ENCODE measurements at regions not wholly inside any gene's neighbourhood (a gene's known extent, or its start where the extent isn't known, plus 50 kb on each side); places are given as distances from the start of the nearest gene placed in this dataset.
A peak's percentile ranks its signal among the peaks of the same experiment; 100 is the strongest.

- Mint-ChIP-seq H3K36me3 (no peaks in the 10 kb centered on the region), H3K9me3 (peaks cover 0 to 2% (median 0%) of the 10 kb centered on the region in 7 donors), H3K27ac (no peak overlapping the region), H3K4me1 (no peaks in the 10 kb centered on the region), H3K4me3 (no peak overlapping the region), H3K27me3 (peaks cover 15% of the 10 kb centered on the region)
- no peaks in the 10 kb centered on the region for H3K27me3 ChIP-seq (ENCODE audit: control insufficient read depth, insufficient read depth, low read length)
- ATAC-seq (ENCODE audit: low read depth in 2 of 2) (no peak), DNase-seq (no peak)
- H3K4me1 ChIP-seq (ENCODE audit: control insufficient read depth, insufficient read depth, low read length, poor library complexity, severe bottlenecking) = no peaks in the 10 kb centered on the region
- H3K9me3 ChIP-seq (ENCODE audit: control insufficient read depth in 2 of 2, low read length in 2 of 2) = no peaks in the 10 kb centered on the region
- H3K27ac ChIP-seq (ENCODE audit: insufficient read depth, low read length, poor library complexity, severe bottlenecking) = no peak overlapping the region
- H3K4me3 ChIP-seq (ENCODE audit: low read depth, low read length) = no peak overlapping the region
- no peaks in the 10 kb centered on the region for H3K36me3 ChIP-seq (ENCODE audit: control insufficient read depth, insufficient read depth, low read length)
Observed at GRCh38 chr17:77266891-77267341, 126.1 kb downstream of the SEC14L1 start.

GRCh38 chr17:77269696-77270681 is 129.2 kb downstream of the SEC14L1 start:
- no peaks in the 10 kb centered on the region for H3K4me1 Mint-ChIP-seq
- no peaks in the 10 kb centered on the region for H3K36me3 Mint-ChIP-seq
- H3K36me3 ChIP-seq (ENCODE audit: control insufficient read depth, insufficient read depth, low read length) = no peaks in the 10 kb centered on the region
- DNase-seq = no peak
- no peaks in the 10 kb centered on the region for H3K4me1 ChIP-seq (ENCODE audit: control insufficient read depth, insufficient read depth, low read length, poor library complexity, severe bottlenecking)
- no peaks in the 10 kb centered on the region for H3K9me3 ChIP-seq (ENCODE audit: control insufficient read depth in 2 of 2, low read length in 2 of 2)
- no peak overlapping the region for H3K4me3 Mint-ChIP-seq
- peaks cover 0 to 2% (median 0%) of the 10 kb centered on the region in 7 donors for H3K9me3 Mint-ChIP-seq
- H3K27ac ChIP-seq (ENCODE audit: insufficient read depth, low read length, poor library complexity, severe bottlenecking) = no peak overlapping the region
- H3K27me3 Mint-ChIP-seq = peaks cover 24% of the 10 kb centered on the region
- no peak overlapping the region for H3K4me3 ChIP-seq (ENCODE audit: low read depth, low read length)
- no peak overlapping the region for H3K27ac Mint-ChIP-seq
- ATAC-seq (ENCODE audit: low read depth in 2 of 2) = no peak
- no peaks in the 10 kb centered on the region for H3K27me3 ChIP-seq (ENCODE audit: control insufficient read depth, insufficient read depth, low read length)

GRCh38 chr17:77271411-77271810 is 130.6 kb downstream of the SEC14L1 start:
- H3K9me3 ChIP-seq (ENCODE audit: control insufficient read depth in 2 of 2, low read length in 2 of 2) = no peaks in the 10 kb centered on the region
- no peak overlapping the region for H3K27ac ChIP-seq (ENCODE audit: insufficient read depth, low read length, poor library complexity, severe bottlenecking)
- Mint-ChIP-seq H3K36me3 (no peaks in the 10 kb centered on the region), H3K9me3 (no peaks in the 10 kb centered on the region), H3K4me3 (no peak overlapping the region), H3K4me1 (no peaks in the 10 kb centered on the region), H3K27ac (no peak overlapping the region), H3K27me3 (peaks cover 37% of the 10 kb centered on the region)
- H3K4me1 ChIP-seq (ENCODE audit: control insufficient read depth, insufficient read depth, low read length, poor library complexity, severe bottlenecking) = no peaks in the 10 kb centered on the region
- ATAC-seq (ENCODE audit: low read depth in 2 of 2) (no peak), DNase-seq (no peak)
- H3K27me3 ChIP-seq (ENCODE audit: control insufficient read depth, insufficient read depth, low read length) = no peaks in the 10 kb centered on the region
- H3K36me3 ChIP-seq (ENCODE audit: control insufficient read depth, insufficient read depth, low read length) = no peaks in the 10 kb centered on the region
- no peak overlapping the region for H3K4me3 ChIP-seq (ENCODE audit: low read depth, low read length)

- H3K9me3 Mint-ChIP-seq = no peaks in the 10 kb centered on the region
- H3K27me3 Mint-ChIP-seq = peaks cover 27% of the 10 kb centered on the region
- Histone ChIP-seq H3K27me3 (ENCODE audit: control insufficient read depth, insufficient read depth, low read length) (no peaks in the 10 kb centered on the region), H3K4me3 (ENCODE audit: low read depth, low read length) (no peak overlapping the region), H3K9me3 (ENCODE audit: control insufficient read depth in 2 of 2, low read length in 2 of 2) (no peaks in the 10 kb centered on the region), H3K4me1 (ENCODE audit: control insufficient read depth, insufficient read depth, low read length, poor library complexity, severe bottlenecking) (no peaks in the 10 kb centered on the region), H3K27ac (ENCODE audit: insufficient read depth, low read length, poor library complexity, severe bottlenecking) (no peak overlapping the region), H3K36me3 (ENCODE audit: control insufficient read depth, insufficient read depth, low read length) (no peaks in the 10 kb centered on the region)
- DNase-seq (no peak), ATAC-seq (ENCODE audit: low read depth in 2 of 2) (no peak)
- no peak overlapping the region for H3K4me3 Mint-ChIP-seq
- no peaks in the 10 kb centered on the region for H3K36me3 Mint-ChIP-seq
- H3K4me1 Mint-ChIP-seq = no peaks in the 10 kb centered on the region
- H3K27ac Mint-ChIP-seq = no peak overlapping the region
Observed at GRCh38 chr17:77273397-77274085, 132.8 kb downstream of the SEC14L1 start.

- Histone ChIP-seq H3K27ac (ENCODE audit: insufficient read depth, low read length, poor library complexity, severe bottlenecking) (no peak overlapping the region), H3K36me3 (ENCODE audit: control insufficient read depth, insufficient read depth, low read length) (no peaks in the 10 kb centered on the region), H3K9me3 (ENCODE audit: control insufficient read depth in 2 of 2, low read length in 2 of 2) (no peaks in the 10 kb centered on the region), H3K4me1 (ENCODE audit: control insufficient read depth, insufficient read depth, low read length, poor library complexity, severe bottlenecking) (no peaks in the 10 kb centered on the region), H3K27me3 (ENCODE audit: control insufficient read depth, insufficient read depth, low read length) (no peaks in the 10 kb centered on the region), H3K4me3 (ENCODE audit: low read depth, low read length) (no peak overlapping the region)
- Mint-ChIP-seq H3K4me3 (no peak overlapping the region), H3K4me1 (no peaks in the 10 kb centered on the region), H3K27me3 (peaks cover 27% of the 10 kb centered on the region), H3K36me3 (no peaks in the 10 kb centered on the region), H3K9me3 (no peaks in the 10 kb centered on the region), H3K27ac (no peak overlapping the region)
- DNase-seq = no peak
- no peak for ATAC-seq (ENCODE audit: low read depth in 2 of 2)
Observed at GRCh38 chr17:77274096-77274845, 133.5 kb downstream of the SEC14L1 start.

GRCh38 chr17:77279448-77280303 is 138.9 kb downstream of the SEC14L1 start:
- H3K4me3 Mint-ChIP-seq = peak overlapping the region; percentile 70 to 90 (median 87)
- peaks cover 6% of the 10 kb centered on the region for H3K27me3 ChIP-seq (ENCODE audit: control insufficient read depth, insufficient read depth, low read length)
- H3K36me3 ChIP-seq (ENCODE audit: control insufficient read depth, insufficient read depth, low read length) = no peaks in the 10 kb centered on the region
- peaks cover 11% of the 10 kb centered on the region for H3K4me1 ChIP-seq (ENCODE audit: control insufficient read depth, insufficient read depth, low read length, poor library complexity, severe bottlenecking)
- no peak overlapping the region for H3K27ac ChIP-seq (ENCODE audit: insufficient read depth, low read length, poor library complexity, severe bottlenecking)
- peaks cover 54% of the 10 kb centered on the region for H3K27me3 Mint-ChIP-seq
- peaks cover 0 to 15% (median 11%) of the 10 kb centered on the region in 4 donors for H3K4me1 Mint-ChIP-seq
- ATAC-seq (ENCODE audit: low read depth in 2 of 2) (no peak), DNase-seq (no peak)
- H3K9me3 ChIP-seq (ENCODE audit: control insufficient read depth in 2 of 2, low read length in 2 of 2) = no peaks in the 10 kb centered on the region
- no peaks in the 10 kb centered on the region for H3K36me3 Mint-ChIP-seq
- peaks cover 0 to 2% (median 0%) of the 10 kb centered on the region in 7 donors for H3K9me3 Mint-ChIP-seq
- H3K4me3 ChIP-seq (ENCODE audit: low read depth, low read length) = no peak overlapping the region
- peak overlapping the region in 2 of 3 donors; percentile 48 to 78 for H3K27ac Mint-ChIP-seq
